Astrocyte of the hippocampus (primary cell): ENCODE measurements at regions not wholly inside any gene's neighbourhood (a gene's known extent, or its start where the extent isn't known, plus 50 kb on each side); places are given as distances from the start of the nearest gene placed in this dataset.
A peak's percentile ranks its signal among the peaks of the same experiment; 100 is the strongest.

ENCODE experiments used
- DNase-seq: peaks from one replicate; pipeline ENCODE4 v3.0.0; 2011; ENCODE audit warnings: low read depth, low spot score

- no peak for DNase-seq
Measured at GRCh38 chr1:63116016-63116415, 206.4 kb upstream of the FOXD3 start.

- no peak for DNase-seq
Measured at GRCh38 chr1:63119575-63120155, 202.7 kb upstream of the FOXD3 start.

- DNase-seq: no peak
Measured at GRCh38 chr1:63122079-63122478, 200.3 kb upstream of the FOXD3 start.

GRCh38 chr1:63124666-63125191 is 197.6 kb upstream of the FOXD3 start:
- peak; percentile 88 for DNase-seq

GRCh38 chr1:63126104-63126503 is 196.3 kb upstream of the FOXD3 start:
- no peak for DNase-seq

- peak; percentile 24 for DNase-seq
Measured at GRCh38 chr1:63127376-63127775, 195.0 kb upstream of the FOXD3 start.

- no peak for DNase-seq
Measured at GRCh38 chr1:63128556-63128955, 193.8 kb upstream of the FOXD3 start.

- DNase-seq: no peak
Measured at GRCh38 chr1:63129184-63129583, 193.2 kb upstream of the FOXD3 start.

- no peak for DNase-seq
Measured at GRCh38 chr1:63129855-63130254, 192.5 kb upstream of the FOXD3 start.

GRCh38 chr1:63134501-63135173 is 187.7 kb upstream of the FOXD3 start:
- no peak for DNase-seq

GRCh38 chr1:63135174-63135512 is 187.2 kb upstream of the FOXD3 start:
- no peak for DNase-seq

- no peak for DNase-seq
Measured at GRCh38 chr1:63135801-63136200, 186.6 kb upstream of the FOXD3 start.

- no peak for DNase-seq
Measured at GRCh38 chr1:63142001-63142400, 180.4 kb upstream of the FOXD3 start.

- no peak for DNase-seq
Measured at GRCh38 chr1:63143482-63143881, 178.9 kb upstream of the FOXD3 start.

- no peak for DNase-seq
Measured at GRCh38 chr1:63147783-63148182, 174.6 kb upstream of the FOXD3 start.

GRCh38 chr1:63148825-63149645 is 173.3 kb upstream of the FOXD3 start:
- DNase-seq: peak; percentile 72

- no peak for DNase-seq
Measured at GRCh38 chr1:63152572-63152971, 169.8 kb upstream of the FOXD3 start.

GRCh38 chr1:63155437-63155836 is 166.9 kb upstream of the FOXD3 start:
- DNase-seq: no peak

GRCh38 chr1:63157085-63157484 is 165.3 kb upstream of the FOXD3 start:
- DNase-seq: no peak

- no peak for DNase-seq
Measured at GRCh38 chr1:63169057-63169456, 153.3 kb upstream of the FOXD3 start.

- DNase-seq: no peak
Measured at GRCh38 chr1:63173161-63173560, 149.2 kb upstream of the FOXD3 start.

GRCh38 chr1:63189677-63190076 is 132.7 kb upstream of the FOXD3 start:
- no peak for DNase-seq

GRCh38 chr1:63190171-63190570 is 132.2 kb upstream of the FOXD3 start:
- DNase-seq: no peak
